ENCODE measurements at regions not wholly inside any gene's neighbourhood (a gene's known extent, or its start where the extent isn't known, plus 50 kb on each side); places are given as distances from the start of the nearest gene placed in this dataset.

DNA sequence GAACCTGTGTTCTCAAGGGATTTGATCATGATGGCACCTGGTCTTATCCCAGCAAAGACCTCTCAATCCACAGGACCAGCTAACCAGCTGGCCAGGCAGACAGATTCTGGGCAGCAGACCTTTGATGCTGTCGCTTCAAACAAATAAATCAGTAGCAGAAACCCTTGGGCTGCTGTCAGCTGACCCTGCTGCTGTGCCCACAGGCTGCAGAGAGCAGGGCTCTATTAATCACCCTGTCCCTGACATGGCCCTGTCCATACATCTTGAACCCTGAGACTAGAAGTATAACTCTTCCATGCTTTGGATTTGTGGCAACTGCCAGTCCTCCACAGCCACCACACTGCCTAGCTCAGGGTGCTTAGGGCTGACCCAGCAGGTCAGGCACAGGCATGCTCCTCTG is 244.1 kb upstream of the PODXL start:
- TF ChIP-seq, protein P1, sequence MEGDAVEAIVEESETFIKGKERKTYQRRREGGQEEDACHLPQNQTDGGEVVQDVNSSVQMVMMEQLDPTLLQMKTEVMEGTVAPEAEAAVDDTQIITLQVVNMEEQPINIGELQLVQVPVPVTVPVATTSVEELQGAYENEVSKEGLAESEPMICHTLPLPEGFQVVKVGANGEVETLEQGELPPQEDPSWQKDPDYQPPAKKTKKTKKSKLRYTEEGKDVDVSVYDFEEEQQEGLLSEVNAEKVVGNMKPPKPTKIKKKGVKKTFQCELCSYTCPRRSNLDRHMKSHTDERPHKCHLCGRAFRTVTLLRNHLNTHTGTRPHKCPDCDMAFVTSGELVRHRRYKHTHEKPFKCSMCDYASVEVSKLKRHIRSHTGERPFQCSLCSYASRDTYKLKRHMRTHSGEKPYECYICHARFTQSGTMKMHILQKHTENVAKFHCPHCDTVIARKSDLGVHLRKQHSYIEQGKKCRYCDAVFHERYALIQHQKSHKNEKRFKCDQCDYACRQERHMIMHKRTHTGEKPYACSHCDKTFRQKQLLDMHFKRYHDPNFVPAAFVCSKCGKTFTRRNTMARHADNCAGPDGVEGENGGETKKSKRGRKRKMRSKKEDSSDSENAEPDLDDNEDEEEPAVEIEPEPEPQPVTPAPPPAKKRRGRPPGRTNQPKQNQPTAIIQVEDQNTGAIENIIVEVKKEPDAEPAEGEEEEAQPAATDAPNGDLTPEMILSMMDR (conservative IDR thresholded peaks at IDR 0.05), result no peak
- TF ChIP-seq EZH2 (IDR thresholded peaks at IDR 0.05; ENCODE audit: low read depth), result no peak
